Liver (tissue), 8 donors: ENCODE measurements at regions not wholly inside any gene's neighbourhood (a gene's known extent, or its start where the extent isn't known, plus 50 kb on each side); places are given as distances from the start of the nearest gene placed in this dataset.
"Not testable (repeated sequence)": the region's sequence is repeated elsewhere in the genome, so short reads cannot be mapped to it uniquely, and the experiment has no call there.

Experiments used
- DNase-seq: peaks from one replicate; pipeline ENCODE4 v3.0.0-alpha.2; 2017; ENCODE audit warnings: low spot score
- H3K27ac ChIP-seq, 2 donors: one replicate each; pipeline ENCODE4 v1.7.0; 2013; ENCODE audit warnings: inconsistent platforms in 2 of 2, low read length in 2 of 2, control low read depth in 1 of 2, low read depth in 1 of 2, mild to moderate bottlenecking in 1 of 2
- H3K27me3 ChIP-seq, 4 donors: one replicate each; pipeline versions ENCODE4 v1.6.1 to v1.7.0; 2013; ENCODE audit warnings: low read length in 3 of 4, inconsistent platforms in 1 of 4, mild to moderate bottlenecking in 1 of 4, moderate library complexity in 1 of 4; ENCODE audit not compliant: control insufficient read depth in 4 of 4, insufficient read depth in 4 of 4
- H3K36me3 ChIP-seq, 4 donors: one replicate each; pipeline versions ENCODE4 v1.6.1 to v1.7.0; 2013; ENCODE audit warnings: low read length in 3 of 4, mild to moderate bottlenecking in 3 of 4, low read depth in 1 of 4, moderate library complexity in 1 of 4; ENCODE audit not compliant: control insufficient read depth in 4 of 4, insufficient read depth in 3 of 4
- H3K4me1 ChIP-seq, 4 donors: one replicate each; pipeline versions ENCODE4 v1.6.1 to v1.7.0; 2013; ENCODE audit warnings: low read length in 3 of 4, mild to moderate bottlenecking in 3 of 4, moderate library complexity in 1 of 4; ENCODE audit not compliant: control insufficient read depth in 4 of 4, insufficient read depth in 4 of 4
- H3K4me3 ChIP-seq, 3 donors: one replicate each; pipeline versions ENCODE4 v1.6.1 to v1.7.0; 2013; ENCODE audit warnings: low read length in 3 of 3, control low read depth in 1 of 3, low read depth in 1 of 3, mild to moderate bottlenecking in 1 of 3
- H3K9ac ChIP-seq, 2 donors: one replicate each; pipeline ENCODE4 v1.7.0; 2013; ENCODE audit warnings: low read length in 2 of 2, mild to moderate bottlenecking in 2 of 2, moderate library complexity in 2 of 2, control low read depth in 1 of 2, low read depth in 1 of 2
- H3K9me3 ChIP-seq, 4 donors: one replicate each; pipeline versions ENCODE4 v1.6.1 to v1.7.0; 2013; ENCODE audit warnings: low read length in 3 of 4; ENCODE audit not compliant: control insufficient read depth in 4 of 4
- CTCF ChIP-seq: fragments of 150-350 bp; IDR thresholded peaks from 2 replicates; pipeline ENCODE4 v1.5.1; 2017; ENCODE audit warnings: improper control_type of control experiment, low read depth, low read length; ENCODE audit not compliant: missing input control
- GABPA ChIP-seq, 2 donors: IDR thresholded peaks in 1 of 2; conservative IDR thresholded peaks in 1 of 2; 2 replicates each; pipeline ENCODE4 v1.6.1; 2016; ENCODE audit warnings: antibody characterized with exemption in 2 of 2, mild to moderate bottlenecking in 1 of 2, moderate library complexity in 1 of 2
- HNF4A ChIP-seq, 2 donors: conservative IDR thresholded peaks; 2 replicates each; pipeline ENCODE4 v1.6.1; 2016; ENCODE audit warnings: antibody characterized with exemption in 2 of 2, mild to moderate bottlenecking in 2 of 2
- HNF4G ChIP-seq: IDR thresholded peaks from 2 replicates; pipeline ENCODE4 v1.6.1; 2016; ENCODE audit warnings: antibody characterized with exemption
- NR2F2 ChIP-seq: IDR thresholded peaks from 2 replicates; pipeline ENCODE4 v1.6.1; 2016; ENCODE audit warnings: antibody characterized with exemption
- RAD21 ChIP-seq, 2 donors: IDR thresholded peaks; 2 replicates each; pipeline ENCODE4 v1.6.1; 2016; ENCODE audit warnings: antibody characterized with exemption in 2 of 2, mild to moderate bottlenecking in 2 of 2
- RXRA ChIP-seq, 2 donors: IDR thresholded peaks; 2 replicates each; pipeline ENCODE4 v1.6.1; 2017 to 2018; ENCODE audit warnings: antibody characterized with exemption in 2 of 2, mild to moderate bottlenecking in 1 of 2
- ZBTB33 ChIP-seq: IDR thresholded peaks from 2 replicates; pipeline ENCODE4 v1.6.1; 2016; ENCODE audit warnings: antibody characterized with exemption
- WGBS: extraction: QIAGEN DNeasy Blood & Tissue Kit; methylation state at CpG from one replicate; pipeline ENCODE4 v1.1.7; 2013; 5-methylcytosine and 5-hydroxymethylcytosine counted together
- TF ChIP-seq, protein P1 (sequence below): IDR thresholded peaks from 2 replicates; pipeline ENCODE4 v1.6.1; 2016; ENCODE audit warnings: antibody characterized with exemption
- donor health status: healthy.
- donor health status: healthy.
- donor health status: healthy.
- donor health status: healthy.
- donor health status: healthy.

- peak; percentile 82 for TF ChIP-seq ZBTB33
These were observed 270.4 kb upstream of the TLE3 start (continued) for GRCh38 chr15:70367913-70368705.

DNA sequence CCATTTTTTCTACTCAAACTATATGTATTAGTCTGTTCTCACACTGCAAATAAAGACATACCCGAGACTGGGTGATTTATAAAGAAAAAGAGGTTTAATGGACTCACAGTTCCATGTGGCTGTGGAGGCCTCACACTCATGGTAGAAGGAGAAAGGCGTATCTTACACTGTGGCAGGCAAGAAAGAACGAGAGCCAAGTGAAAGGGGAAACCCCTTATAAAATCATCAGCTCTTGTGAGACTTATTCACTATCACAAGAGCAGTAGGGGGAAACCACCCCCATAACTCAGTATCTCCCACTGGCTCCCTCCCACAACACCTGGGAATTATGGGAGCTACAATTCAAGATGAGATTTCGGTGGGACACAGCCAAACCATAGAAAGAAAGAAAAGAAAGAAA lies 266.3 kb upstream of the TLE3 start:
- peaks cover 0 to 14% (median 7%) of the 10 kb centered on the region in 4 donors for H3K4me1 ChIP-seq
- not testable (repeated sequence) for H3K27ac ChIP-seq, H3K36me3 ChIP-seq, DNase-seq, H3K4me3 ChIP-seq, H3K27me3 ChIP-seq, H3K9ac ChIP-seq, H3K9me3 ChIP-seq
- 92% methylated on average over 4 of the region's 4 CpGs for WGBS

DNA sequence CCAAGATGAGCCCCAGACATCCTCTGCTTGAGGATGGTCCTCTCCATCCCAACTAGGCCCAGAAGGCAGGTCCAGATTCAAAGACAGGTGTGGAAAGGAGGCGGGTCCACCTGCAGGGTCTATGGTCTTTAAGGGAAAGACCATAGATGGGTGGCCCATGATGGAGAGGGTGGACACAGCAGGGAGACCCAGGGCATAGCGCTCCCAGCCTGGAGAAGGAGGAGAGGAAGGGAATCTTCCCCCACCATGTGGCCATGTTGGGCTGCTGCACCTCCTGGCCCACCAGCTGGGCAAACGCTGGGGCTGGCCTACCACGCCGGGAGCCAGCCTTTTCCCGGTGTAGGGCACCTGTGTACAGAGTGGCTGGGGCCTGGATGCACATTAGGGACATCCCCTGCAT lies 265.2 kb upstream of the TLE3 start:
- DNase-seq = no peak
- no peaks in the 10 kb centered on the region for H3K9me3 ChIP-seq
- no peak overlapping the region for H3K9ac ChIP-seq
- no peak overlapping the region for H3K4me3 ChIP-seq
- 52% methylated on average over 6 of the region's 6 CpGs for WGBS
- peaks cover 0 to 7% (median 2%) of the 10 kb centered on the region in 4 donors for H3K4me1 ChIP-seq
- no peaks in the 10 kb centered on the region for H3K36me3 ChIP-seq
- no peaks in the 10 kb centered on the region for H3K27me3 ChIP-seq
- TF ChIP-seq RAD21 (IDR thresholded peaks at IDR 0.05) (peak; percentile 74 to 84), GABPA (IDR thresholded peaks at IDR 0.05 in 1 of 2, conservative IDR thresholded peaks at IDR 0.05 in 1 of 2) (no peak), CTCF (peak; percentile 57)
- TF ChIP-seq, protein P1, sequence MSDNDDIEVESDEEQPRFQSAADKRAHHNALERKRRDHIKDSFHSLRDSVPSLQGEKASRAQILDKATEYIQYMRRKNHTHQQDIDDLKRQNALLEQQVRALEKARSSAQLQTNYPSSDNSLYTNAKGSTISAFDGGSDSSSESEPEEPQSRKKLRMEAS = no peak
- H3K27ac ChIP-seq = no peak overlapping the region

GRCh38 chr15:70362350-70362749 lies 264.6 kb upstream of the TLE3 start:
- Histone ChIP-seq H3K4me1 (peaks cover 0 to 3% (median 0%) of the 10 kb centered on the region in 4 donors), H3K9ac (no peak overlapping the region), H3K36me3 (no peaks in the 10 kb centered on the region), H3K9me3 (no peaks in the 10 kb centered on the region), H3K4me3 (no peak overlapping the region), H3K27ac (no peak overlapping the region), H3K27me3 (no peaks in the 10 kb centered on the region)
- 39% methylated on average over 3 of the region's 3 CpGs for WGBS
- TF ChIP-seq HNF4A (conservative IDR thresholded peaks at IDR 0.05) = peak in 1 of 2 donors; percentile 18
- TF ChIP-seq NR2F2 = peak; percentile 53
- TF ChIP-seq CTCF = no peak
- TF ChIP-seq RXRA (IDR thresholded peaks at IDR 0.05) = peak; percentile 14 to 24
- TF ChIP-seq HNF4G = no peak
- no peak for DNase-seq
